NB4 (cell line): ENCODE measurements at regions not wholly inside any gene's neighbourhood (a gene's known extent, or its start where the extent isn't known, plus 50 kb on each side); places are given as distances from the start of the nearest gene placed in this dataset.
A peak's percentile ranks its signal among the peaks of the same experiment; 100 is the strongest.

Experiments
- DNase-seq: peaks from one replicate; pipeline ENCODE4 v3.0.0; 2010; ENCODE audit warnings: low read depth
- H3K4me3 ChIP-seq: one replicate; pipeline ENCODE4 v1.5.1; 2011; ENCODE audit warnings: mild to moderate bottlenecking, low read depth, low read length, moderate library complexity
- MYC ChIP-seq: IDR thresholded peaks from 2 replicates; pipeline ENCODE4 v1.6.1; 2011; ENCODE audit warnings: low read depth, low read length
- POLR2A ChIP-seq: IDR thresholded peaks from 2 replicates; pipeline ENCODE4 v1.6.1; 2011; ENCODE audit warnings: mild to moderate bottlenecking; ENCODE audit not compliant: insufficient read length; ENCODE audit errors: extremely low read depth
- TF ChIP-seq, protein P1 (sequence below): IDR thresholded peaks from 2 replicates; pipeline ENCODE4 v1.6.1; 2011; ENCODE audit warnings: low read depth, low read length
- TF ChIP-seq, protein P2 (sequence below): IDR thresholded peaks from one replicate; pipeline ENCODE4 v1.5.1; 2012; ENCODE audit warnings: low read depth, low read length

DNA sequence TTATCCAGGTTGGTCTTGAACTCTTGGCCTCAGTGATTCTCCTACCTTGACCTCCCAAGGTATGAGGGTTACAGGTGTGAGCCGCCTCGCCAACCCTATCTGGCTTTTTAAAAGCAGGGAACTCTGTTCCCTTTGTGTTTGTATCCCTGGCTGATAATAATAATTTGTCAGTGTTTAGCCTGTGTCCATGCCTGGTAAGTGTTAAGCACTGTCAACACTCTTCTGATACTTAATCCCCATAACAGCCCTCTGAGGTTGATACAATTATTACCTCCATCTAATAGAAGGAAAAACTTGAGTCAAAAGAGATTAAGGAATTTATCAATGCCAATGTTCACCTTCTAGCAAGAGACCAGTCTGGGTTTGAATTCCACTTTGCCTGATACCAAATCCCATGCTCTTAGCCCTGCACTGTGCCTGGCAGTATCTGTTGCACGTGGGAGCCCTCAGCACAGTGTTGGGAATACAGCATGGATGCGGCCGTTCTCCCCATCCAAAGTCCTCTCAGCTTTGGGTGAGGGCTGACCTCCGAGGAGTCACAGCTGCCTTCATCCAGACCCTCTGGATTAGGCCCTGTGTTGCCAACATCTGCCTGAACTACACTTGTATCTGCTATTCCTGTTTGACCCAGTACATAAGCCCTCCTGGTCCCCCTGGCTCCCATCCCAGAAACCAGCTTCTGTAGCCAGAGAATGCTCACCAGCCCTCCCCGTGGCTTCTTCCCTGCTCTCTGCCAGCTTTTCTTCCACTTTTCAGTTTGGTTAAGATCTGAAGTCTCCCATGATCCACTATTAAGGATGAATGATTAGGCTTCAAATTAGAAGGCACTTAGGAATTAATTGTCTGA lies 335.6 kb upstream of the ASIC2 start:
- DNase-seq, result no peak
- TF ChIP-seq MYC, result no peak
- TF ChIP-seq, protein P1, sequence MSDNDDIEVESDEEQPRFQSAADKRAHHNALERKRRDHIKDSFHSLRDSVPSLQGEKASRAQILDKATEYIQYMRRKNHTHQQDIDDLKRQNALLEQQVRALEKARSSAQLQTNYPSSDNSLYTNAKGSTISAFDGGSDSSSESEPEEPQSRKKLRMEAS, result no peak
- no peak overlapping the region for H3K4me3 ChIP-seq

DNA sequence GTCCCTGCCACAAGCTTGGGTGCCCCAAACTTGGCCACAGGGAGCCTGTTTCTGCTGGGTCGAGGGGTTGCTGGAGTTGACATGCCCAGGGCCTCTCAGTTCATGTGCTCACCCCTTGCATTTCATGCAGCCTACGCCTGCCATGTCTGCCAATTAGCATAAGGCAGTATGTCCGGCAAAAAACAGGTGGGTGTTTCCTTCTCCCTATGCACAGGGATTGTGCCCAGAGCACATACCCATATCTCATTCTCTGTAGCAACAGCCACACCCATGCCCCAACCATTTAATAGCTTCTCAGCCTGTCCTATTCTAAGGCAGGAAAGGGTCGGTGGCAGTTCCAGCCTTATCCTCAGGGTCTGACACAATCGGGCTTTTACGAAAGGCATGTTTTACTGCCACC lies 340.4 kb upstream of the ASIC2 start:
- TF ChIP-seq, protein P1, result no peak
- no peak for TF ChIP-seq POLR2A
- TF ChIP-seq, protein P2, sequence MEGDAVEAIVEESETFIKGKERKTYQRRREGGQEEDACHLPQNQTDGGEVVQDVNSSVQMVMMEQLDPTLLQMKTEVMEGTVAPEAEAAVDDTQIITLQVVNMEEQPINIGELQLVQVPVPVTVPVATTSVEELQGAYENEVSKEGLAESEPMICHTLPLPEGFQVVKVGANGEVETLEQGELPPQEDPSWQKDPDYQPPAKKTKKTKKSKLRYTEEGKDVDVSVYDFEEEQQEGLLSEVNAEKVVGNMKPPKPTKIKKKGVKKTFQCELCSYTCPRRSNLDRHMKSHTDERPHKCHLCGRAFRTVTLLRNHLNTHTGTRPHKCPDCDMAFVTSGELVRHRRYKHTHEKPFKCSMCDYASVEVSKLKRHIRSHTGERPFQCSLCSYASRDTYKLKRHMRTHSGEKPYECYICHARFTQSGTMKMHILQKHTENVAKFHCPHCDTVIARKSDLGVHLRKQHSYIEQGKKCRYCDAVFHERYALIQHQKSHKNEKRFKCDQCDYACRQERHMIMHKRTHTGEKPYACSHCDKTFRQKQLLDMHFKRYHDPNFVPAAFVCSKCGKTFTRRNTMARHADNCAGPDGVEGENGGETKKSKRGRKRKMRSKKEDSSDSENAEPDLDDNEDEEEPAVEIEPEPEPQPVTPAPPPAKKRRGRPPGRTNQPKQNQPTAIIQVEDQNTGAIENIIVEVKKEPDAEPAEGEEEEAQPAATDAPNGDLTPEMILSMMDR, result no peak
- TF ChIP-seq MYC, result no peak
- DNase-seq, result no peak
- H3K4me3 ChIP-seq, result no peak overlapping the region

DNA sequence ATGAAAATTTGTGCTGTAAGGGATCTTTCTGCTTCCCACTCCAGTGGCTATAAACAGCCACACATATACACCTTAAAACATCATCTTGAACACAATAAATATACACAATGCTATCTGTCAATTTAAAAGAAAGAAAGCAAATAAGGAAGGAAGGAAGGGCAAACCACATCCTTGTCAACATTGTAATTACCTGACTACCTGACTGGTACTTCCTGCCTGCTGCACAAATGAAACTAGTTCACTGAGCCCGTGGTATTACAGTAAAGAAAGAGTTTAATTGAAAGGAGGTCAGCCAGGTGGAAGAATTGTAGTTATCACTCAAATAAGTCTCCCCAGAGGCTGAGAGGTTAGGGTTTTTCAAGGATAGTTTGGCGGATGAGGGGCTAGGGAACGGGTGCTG lies 344.4 kb upstream of the ASIC2 start:
- no peak for TF ChIP-seq MYC
- TF ChIP-seq, protein P1, result no peak
- no peak for TF ChIP-seq POLR2A
- TF ChIP-seq, protein P2, result no peak
- no peak for DNase-seq

DNA sequence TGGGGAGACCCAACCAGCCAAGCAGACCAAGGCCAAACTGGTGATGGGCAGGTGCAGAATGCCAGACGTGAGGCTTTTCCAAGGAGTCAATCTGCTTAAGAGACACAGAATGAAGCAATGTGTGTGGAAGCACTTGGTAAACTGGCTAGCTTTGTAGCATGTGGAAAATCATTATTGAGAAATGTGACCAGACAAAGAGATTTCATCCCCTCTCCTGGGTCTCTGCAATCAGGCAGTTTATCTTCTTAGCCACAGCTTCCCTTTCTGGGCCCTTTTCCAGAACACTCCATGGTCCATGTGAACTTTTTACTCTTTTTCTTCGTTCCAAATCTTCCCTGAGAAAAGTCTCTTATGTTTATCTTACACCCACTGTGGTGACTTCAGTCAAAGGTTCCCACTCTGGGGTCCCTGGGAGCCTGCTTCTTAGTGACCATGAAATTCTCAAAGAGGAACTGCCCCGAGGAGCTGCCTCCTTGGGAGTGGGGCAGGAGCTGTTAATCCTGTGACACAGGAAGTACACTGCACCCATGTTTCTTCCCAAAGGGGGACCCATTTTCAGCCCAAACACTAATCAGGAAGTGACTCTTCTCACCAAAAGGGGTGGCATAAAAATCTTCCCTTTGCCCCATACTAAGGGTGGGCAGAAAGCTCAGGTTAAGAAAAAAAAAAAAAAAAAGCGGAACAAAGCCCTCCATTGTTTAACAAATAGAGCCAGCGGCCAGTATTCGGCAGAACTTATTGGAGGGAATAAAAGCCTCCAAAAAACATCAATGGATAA lies 346.2 kb upstream of the ASIC2 start:
- peak; percentile 47 for DNase-seq
- no peak for TF ChIP-seq POLR2A
- TF ChIP-seq, protein P1, result no peak

More for the DNA sequence above, 344.4 kb upstream of the ASIC2 start:
- H3K4me3 ChIP-seq, result no peak overlapping the region

DNA sequence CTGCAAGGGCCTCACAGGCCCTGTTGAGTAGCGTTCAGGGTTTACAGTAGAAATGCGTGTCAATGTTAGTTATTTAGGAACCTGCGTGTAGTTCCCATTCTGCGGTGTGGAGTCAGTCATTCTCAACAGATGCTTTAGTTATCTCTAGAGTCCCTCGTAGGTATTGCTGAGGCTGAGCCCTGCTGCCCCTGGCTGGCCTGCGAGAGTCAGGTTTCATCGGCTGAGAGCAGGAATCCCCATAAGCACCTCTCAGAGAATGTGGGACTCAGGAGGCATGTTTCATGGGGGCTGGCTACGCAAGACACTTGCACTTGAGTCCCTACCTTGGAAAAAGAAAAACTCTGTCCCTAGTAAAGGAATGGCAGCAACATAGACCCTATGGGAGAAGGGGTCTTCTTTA lies 347.5 kb upstream of the ASIC2 start:
- H3K4me3 ChIP-seq, result no peak overlapping the region
- no peak for DNase-seq
- TF ChIP-seq MYC (no peak), POLR2A (no peak)
- TF ChIP-seq, protein P2, result no peak
- TF ChIP-seq, protein P1, result no peak

More for the DNA sequence above, 346.2 kb upstream of the ASIC2 start:
- H3K4me3 ChIP-seq, result no peak overlapping the region

DNA sequence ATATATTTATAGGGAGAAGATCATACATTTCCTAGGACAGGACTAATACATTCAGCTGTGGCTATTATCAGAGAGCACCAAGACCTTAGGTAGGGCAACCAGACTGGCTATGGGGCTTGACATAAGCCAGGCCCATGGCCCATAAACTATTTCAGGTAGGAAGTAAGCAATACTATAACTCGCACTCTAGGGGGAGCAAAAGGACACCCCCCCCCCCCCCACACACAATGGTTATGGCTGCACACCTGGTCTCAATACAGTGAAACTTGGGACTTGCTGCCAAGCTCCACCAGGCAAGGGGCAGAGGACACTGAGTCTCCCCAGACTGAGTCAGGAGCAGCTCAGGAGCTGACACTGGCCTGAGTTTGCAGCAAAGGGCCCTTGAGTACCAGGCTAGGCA lies 348.9 kb upstream of the ASIC2 start:
- TF ChIP-seq, protein P2, result peak; percentile 22
- TF ChIP-seq POLR2A (no peak), MYC (no peak)
- TF ChIP-seq, protein P1, result no peak
- no peak overlapping the region for H3K4me3 ChIP-seq
- DNase-seq, result peak; percentile 8
